DMS153 treated with DMSO at 0.1 percent for 48 hours (cell line): ENCODE measurements at regions not wholly inside any gene's neighbourhood (a gene's known extent, or its start where the extent isn't known, plus 50 kb on each side); places are given as distances from the start of the nearest gene placed in this dataset.
A peak's percentile ranks its signal among the peaks of the same experiment; 100 is the strongest.
"Not testable (repeated sequence)": the region's sequence is repeated elsewhere in the genome, so short reads cannot be mapped to it uniquely, and the experiment has no call there.

Experiments used
- DNase-seq: peaks from one replicate; lab custom pipeline; 2025; ENCODE audit not compliant: unreplicated experiment; lab: John Stamatoyannopoulos, UW

DNA sequence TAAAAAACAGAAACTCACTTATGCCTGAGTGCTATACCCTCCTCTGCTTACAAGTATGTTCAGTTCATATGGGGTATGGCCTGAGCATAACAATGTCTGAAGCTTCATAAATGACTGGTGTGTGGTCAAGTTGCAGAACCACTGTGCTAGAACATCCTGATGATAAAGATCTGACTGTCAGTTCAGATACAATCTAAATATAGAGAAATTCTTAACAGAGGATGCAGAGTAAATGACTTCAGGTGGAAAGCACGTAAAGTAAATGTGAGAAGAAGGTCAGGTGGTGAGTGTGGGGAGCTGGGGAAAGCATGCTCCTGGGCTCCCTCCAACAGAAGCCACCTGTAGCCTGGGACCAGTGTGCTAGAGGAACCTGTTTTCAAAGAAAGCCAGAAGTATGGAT, 926.2 kb downstream of the TSN start:
- DNase-seq: no peak

DNA sequence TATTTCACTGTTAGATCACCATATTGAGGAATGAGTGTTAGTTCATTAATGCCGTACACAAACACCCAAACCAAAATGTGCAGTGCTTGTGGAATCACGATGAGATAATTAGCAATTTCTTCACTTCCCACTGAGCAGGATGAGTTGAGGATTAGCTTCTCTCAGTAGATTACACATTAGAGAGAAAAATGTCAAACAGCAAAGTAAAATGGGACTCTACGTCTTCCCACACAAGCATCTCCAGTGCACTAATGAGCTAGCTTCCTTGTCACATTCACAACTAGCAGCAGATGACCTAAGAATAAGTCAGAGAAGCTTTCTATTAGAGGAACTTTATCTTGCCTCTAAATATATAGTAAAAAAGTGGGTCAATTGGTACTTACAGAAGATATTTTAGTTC, 926.9 kb downstream of the TSN start:
- no peak for DNase-seq

DNA sequence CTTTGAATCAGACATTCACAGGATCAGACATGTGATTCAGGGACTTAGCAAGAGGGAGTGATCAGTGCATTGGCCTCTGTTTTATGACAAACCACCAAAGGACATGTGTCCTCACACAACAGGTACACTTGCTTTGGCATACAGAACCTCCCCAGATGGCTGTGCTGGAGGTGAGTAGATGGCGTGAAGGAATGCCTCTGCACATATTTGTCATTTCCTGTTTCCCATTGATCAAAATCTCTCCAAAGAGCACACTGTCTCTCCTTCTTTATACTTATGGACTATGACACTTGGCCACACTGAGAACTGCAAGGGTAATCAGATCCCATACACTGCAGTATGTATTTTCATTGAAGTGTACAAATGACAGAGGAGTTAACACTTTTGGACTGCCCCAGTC, 927.6 kb downstream of the TSN start:
- no peak for DNase-seq

DNA sequence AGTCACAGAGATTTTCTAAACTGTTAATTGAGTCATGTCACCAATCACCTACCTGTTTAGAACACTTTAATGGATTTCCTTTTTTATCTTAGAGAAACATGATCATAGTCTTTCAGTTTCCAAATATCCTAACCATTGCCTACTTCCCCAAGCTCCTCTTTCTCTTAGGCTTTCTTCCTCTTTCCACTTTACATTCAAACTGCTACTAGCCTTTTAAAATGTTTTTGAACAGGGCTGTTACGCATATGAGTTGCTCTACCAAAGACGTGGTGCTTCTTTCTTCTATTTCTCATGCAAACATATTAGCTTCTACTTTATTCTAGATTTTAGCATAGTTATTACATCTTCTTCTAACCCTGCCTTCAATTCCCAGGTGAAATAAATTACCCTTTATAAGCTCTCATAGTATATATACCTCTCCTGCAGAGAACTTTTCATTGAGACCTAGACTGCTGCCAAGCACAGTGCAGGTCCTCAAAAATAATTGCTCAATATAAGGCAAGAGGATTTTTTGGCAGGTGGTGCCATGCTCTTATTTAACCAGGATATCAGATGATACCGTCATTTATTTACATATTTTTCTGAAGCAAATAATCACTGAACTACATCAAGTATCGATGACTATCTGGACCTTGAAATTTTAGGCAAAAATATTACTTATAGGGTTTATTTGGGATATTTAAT, 937.1 kb downstream of the TSN start:
- peak; percentile 9 for DNase-seq

DNA sequence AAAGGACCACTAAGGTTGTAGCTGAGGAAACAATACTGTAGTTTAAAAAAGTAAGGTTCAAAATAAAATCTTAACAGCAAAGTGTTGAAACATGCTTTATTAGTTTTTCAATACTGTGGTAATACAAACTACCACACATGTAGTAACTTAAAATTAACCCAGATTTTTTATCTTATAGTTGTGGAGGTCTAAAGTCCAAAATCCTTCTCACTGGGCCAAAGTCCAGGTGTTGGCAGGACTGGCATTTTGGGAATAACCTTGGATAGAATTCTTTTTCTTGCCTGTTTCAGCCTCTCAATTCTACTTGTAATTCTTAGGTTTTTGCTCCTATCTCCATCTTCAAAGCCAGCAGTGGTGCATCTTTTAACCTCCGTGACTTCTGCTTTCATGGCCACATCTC, 942.0 kb downstream of the TSN start:
- no peak for DNase-seq

DNA sequence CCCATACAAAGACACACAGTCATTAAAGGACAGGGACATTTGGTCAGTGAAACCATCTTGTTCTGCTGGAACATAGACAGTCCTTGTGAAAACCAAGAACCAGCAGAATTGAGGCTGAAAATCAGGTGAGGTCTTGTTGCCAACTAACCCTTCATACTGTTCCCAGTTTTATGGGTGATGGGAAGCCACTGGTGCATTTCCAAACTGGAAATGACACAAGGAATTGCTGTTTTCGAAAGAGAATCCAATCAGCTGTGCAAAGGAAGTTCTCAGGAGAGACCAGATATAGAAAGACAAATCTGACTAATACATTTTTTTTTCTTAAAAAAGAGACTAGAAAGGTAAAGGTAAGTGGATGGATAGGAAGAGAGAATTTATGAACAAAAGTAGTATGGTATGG, 948.2 kb downstream of the TSN start:
- DNase-seq: no peak

DNA sequence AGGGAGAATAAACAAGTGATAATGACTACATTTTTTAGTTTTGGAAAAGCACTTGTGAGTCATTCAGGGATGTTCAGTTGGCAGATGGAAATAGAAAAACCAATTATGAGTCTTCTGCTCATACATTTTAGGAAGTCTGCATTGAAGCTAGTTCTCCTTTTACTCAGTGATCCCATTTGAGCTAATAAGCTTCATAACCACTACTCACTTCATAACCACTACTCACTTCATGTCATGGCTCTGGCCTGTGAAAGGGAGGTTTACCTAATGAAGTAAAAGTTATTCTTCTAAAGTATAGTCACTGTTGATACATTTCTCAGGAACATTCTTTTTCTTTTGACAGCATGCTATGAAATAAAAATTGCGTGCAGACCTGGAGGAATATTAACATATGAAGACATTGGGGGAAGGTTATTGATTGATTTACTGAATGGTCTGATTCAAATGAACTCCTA, 948.7 kb downstream of the TSN start:
- no peak for DNase-seq

DNA sequence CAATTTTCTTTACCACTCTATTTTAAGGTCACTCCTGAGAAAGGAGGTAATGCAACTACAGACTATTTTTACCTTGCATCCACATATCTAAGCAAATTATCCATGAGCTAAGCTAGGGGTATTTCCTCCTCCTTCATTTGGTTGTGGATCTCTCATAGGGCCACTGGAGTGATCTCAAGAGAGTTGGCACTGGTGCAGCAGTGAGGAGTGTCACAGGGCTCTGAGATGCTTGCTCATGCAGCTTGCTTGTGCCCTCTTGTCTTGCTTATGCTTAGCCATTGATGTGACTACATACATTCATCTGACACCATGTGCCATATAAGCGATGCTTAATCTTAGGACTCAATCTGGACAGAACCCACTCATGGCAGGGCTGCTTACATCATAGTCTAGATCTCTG, 950.3 kb downstream of the TSN start:
- DNase-seq: no peak

DNA sequence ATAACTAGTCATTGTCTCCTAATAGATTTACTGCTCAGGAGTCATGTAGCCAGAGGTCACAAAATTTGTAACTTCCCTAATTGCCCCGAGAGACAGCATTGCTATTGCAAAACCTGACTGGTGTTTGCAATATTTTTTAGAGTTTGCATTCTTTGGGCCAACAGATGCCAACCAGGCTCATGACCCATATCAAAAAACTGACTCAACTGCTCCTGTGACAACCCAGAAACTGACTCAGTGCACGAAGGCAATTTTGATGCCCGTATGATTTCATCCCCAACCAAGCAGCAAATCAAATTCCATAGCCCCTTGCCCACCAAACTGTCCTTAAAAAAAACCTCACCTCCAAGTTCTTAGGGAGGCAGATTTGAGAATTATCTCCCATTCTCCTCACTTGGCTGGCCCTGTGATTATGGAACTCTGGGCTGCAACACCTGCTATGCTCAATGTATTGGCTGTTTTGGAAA, 951.3 kb downstream of the TSN start:
- DNase-seq: no peak

DNA sequence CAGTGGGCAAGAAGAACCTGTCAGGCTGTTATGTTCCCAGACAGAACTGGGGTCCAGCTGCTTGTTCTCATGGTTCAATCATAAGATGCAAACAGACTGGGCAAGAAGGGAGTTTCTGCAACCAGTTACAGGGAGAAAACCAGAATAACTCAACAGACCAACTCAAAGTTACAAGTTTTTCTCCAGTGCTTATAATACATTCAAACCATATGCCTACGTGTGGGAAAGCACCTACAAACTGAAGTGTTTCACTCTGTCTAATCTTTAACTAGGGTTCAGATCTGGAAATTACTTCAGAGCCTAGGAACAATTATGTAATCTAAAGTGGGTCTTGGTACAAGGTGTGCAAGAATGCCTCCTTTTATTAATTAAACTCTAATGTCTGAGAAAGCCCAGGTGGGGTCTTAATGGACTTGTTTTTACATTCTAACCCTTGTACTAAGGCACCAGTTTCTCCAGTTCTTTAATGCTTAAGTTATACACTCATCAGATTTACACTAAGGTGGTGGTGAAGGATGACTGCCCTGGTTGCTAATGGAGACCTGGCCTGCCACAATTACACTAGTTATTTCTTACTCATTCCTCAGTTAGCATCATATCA, 951.9 kb downstream of the TSN start:
- DNase-seq: no peak

DNA sequence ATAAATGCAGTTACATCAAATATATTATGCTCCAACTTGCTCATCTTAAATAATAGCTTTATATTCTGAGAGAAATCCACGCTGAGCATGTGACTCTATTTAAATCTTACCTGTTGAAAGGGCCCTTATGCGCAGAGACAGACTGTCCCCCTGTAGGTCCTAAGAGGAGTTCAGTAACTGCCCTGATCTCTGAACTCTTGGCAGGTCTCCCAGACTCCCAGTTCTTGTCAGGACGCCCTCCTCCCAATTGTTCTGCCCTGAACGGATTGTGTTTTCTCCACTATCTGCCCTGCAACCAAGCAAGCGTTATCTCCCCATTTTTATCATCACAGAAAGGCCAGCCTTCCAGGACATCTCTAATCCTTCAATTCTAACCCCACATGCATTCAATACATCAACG, 954.6 kb downstream of the TSN start:
- no peak for DNase-seq

DNA sequence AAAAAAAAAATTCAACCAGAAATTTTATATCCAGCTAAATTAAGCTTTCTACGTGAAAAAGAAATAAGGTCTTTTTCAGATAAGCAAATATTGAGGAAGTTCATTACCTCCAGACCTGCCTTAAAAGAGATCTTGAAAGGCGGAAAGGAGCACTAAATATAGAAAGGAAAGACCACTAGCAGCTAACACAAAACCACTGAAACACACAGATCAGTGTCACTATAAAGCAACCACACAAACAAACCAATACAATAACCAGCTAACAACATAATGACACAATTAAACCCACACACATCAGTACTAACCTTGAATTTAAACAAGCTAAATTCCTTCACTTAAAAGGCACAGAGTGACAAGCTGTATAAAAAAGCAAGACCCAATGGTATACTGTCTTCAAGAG, 958.3 kb downstream of the TSN start:
- no peak for DNase-seq

DNA sequence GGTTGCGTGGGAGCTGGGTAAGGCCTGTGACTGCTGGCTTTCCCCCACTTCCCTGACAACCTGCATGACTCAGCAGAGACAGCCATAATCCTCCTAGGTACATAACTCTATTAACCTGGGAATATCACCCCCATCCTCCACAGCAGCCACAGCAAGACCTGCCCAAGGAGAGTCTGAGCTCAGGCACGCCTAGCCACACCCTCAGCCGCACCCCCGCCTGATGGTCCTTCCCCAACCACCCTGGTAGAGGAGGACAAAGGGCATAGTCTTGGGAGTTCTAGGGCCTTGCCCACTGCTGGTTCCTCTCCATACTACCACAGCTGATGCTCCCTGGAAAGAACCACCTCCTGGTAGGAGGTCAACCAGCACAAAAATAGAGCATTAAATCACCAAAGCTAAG, 965.4 kb downstream of the TSN start:
- DNase-seq: not testable (repeated sequence)

DNA sequence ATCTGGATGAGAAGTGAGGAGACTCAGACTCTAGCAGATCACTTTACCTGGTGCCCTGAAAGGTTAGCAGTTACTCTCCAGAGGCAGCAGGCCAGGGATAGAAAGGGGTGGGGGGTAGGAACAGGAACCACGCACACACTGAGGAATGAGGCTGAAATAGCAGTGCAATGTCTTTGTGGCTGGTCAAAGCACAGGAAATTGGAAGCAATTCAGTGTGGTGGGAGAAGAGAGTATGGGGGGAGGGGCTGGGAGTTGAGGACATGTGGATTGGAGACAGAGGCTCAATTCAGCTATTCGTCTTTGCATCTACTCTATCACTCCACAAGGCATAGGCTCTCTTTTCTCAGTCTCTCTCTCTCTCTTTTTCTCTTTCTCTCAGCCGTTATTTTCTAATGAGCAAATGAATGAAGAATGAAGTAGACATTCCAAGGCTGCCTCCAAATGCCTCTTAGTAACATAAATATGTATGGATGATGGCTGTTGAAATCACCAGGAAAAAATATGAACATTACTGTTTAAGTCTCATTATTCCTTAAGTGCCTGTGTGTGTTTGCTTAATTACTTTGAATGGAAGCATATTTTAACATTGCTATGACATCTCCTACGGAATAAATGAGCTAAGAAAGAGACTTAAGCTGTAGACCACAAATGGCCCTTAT, 979.4 kb downstream of the TSN start:
- no peak for DNase-seq

DNA sequence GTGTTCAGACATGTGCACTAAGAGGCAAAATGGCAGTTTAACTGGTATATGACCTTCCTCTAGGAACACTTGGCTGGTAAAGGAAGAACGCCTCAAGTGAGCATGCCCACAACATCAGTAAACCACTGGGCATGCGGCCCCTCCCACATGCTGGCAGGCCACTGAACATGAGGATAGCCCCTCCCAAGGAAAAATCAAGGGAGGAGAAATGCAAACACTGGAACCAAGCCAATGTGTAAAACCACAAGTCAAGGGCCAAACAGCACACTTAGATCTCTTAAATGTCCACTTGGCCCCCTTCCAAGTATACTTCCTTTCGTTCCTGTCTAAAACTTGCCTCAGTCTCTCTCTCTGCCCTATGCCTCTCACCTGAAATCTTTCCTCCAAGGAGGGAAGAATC, 980.8 kb downstream of the TSN start:
- DNase-seq: peak; percentile 59

DNA sequence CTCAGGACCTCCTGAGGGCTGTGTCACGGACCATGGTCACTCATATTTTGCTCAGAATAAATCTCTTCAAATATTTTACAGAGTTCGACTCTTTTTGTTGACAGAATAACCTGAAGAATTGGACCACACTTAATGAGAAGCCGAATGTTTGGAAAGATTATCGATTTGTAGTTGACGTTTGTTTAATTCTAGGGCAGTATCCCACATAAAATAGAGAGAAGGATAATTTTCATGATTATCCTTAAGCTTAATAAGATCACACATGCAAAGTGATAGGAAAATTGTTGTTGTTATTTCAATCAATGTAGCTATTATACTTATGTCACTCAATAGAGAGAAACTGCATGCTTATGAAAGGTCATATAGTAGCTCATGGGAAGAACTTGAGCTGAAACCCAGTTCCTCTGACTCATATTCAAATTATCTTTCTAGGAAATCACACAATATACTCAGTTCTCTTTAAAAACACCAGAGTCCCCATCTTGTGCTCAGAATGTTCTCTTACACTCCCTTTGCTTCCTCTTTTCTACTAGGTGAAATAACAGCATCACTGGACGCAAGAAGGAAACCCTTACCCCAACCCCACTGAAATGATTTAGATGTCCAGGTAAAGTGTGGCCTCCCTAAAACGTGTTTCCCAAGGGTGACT, 982.1 kb downstream of the TSN start:
- no peak for DNase-seq

DNA sequence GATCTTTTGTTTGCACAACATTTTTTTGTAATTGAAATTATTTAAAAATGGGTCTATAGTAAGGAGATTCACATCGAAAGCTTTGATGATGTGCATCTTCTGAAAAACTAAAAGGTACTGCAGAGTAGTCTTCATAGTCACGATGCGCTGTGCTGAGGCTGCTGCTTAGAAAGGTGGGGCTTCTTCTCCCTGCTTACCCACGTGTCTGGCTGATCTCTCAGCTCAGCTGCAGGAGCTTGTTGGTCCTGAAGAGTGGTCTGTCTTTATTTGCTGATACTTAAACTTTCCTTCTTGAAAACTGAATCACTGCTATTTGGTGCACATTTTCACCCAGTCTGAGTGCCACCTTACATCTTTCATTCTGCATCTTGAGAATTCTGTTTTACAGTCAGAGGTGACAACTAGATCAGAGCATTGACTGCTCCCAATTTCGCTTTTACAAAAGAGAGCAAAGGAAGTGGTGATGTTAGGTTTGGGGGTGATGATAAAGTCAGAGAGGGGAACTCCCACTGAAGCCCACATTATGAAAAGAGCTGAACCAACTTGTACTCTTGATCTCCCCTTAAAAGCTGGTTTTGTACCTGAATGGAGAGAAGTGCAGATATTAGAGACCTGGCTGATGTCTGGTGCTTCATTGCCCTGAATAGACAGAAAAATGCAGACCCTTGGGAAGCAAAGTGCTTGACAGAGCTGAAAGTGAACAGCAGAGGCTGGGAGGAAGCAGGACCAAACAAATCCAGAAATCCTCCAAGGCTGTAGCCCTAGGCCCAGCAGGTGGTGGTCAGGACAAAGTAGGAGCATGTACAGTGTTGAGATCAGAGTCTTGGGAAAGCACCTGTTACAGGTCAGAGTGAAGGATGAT, 984.5 kb downstream of the TSN start:
- no peak for DNase-seq

DNA sequence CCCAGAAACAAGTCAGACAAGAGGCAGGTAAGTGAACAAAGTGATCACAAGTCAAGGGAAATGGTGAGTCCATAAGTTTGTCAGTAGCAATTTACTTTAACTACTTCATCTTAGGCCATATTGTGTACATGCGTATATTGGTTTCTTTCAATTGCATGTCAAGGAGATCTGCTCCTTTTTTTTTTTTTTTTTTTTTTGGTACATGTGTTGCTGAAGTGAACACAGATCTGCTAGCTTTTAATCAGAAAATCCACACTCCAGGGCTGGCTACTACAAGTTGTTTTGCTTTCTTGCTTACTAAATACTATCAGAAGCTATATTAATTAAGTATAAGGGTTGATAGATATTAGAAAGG, 985.1 kb downstream of the TSN start:
- no peak for DNase-seq

DNA sequence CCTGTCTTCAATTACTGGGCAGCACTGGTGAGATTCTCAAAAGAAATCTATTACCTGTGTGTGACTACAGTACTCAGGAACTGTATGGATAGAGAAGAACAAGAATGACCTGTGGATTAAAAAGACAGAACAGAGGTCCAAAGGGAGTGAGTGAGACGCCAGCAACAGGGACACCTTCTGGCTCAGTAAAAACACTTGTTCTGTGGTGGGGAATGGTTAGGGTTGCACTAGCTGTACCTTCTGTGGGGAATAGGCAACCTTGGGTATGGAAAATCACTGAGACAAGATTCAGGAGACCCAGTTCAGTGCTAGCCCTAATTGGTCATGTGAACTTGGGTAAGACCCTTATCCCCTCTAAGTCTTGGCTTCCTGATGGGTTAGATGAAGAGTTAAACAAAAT, 986.0 kb downstream of the TSN start:
- no peak for DNase-seq

DNA sequence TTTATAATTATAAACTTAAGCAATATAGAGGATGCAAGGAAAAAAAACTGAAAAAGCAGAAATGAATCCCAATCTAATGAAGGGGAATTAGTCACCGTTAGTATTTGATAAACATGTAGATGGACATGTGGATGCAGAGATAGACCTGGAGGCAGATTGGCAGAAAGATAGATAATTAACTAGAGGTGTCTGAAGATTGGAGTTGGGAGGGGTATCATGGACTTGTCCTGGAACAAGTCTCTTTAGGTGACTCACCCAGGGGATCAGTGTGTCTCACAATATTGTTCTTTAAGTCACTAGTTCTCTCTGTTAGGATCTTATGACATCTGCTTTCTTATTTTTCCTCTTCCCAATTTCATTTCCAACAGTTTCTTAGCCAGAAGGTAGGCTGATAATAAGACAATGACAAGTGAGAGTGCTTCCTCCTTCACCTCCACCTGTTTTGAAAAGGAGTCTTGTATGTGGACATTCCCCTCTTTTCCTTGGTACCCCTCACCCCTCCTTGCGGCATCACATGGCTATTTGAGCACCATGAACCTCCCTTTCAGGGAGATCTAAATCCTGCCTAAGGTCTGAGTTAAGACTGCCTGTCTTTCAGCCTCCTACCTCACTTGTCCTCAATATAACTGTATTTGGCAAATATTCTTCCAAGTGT, 987.7 kb downstream of the TSN start:
- DNase-seq: no peak

DNA sequence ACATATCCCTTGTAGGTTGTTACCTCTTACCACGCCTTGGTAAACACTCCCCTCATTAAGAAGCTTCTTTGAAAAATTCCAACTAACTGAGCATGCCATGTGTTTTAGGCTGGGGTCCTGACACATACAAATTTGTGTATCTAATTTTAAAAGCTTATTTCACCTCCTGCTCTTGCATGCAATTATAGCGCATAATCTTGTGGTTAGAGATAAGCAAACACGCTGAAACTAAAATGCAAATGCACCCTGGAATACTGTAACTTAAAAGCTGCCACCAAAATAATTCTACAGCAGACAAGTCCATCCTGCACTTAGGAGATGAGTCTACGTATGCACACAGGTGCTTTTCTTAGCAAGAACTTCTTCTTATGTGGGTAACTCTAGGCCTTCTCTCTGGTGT, 990.2 kb downstream of the TSN start:
- DNase-seq: no peak
